CD4-positive, alpha-beta memory T cell (primary cell): ENCODE measurements at regions not wholly inside any gene's neighbourhood (a gene's known extent, or its start where the extent isn't known, plus 50 kb on each side); places are given as distances from the start of the nearest gene placed in this dataset.

Experiments used
- CTCF ChIA-PET: fragments of 350-600 bp; sonication (Branson Sonifier 250); formaldehyde crosslinking; loops from one replicate; lab custom pipeline; 2021; ENCODE audit warnings: inconsistent platforms; ENCODE audit not compliant: partially characterized antibody; lab: Charles Lee
- POLR2A ChIA-PET: fragments of 350-600 bp; sonication (Branson Sonifier 250); formaldehyde crosslinking; loops from one replicate; lab custom pipeline; 2021; ENCODE audit not compliant: partially characterized antibody; lab: Charles Lee
- DNase-seq, 5 donors: peaks; one replicate each; pipeline versions ENCODE4 v3.0.0 to v3.0.0-alpha.2; 2020 to 2022; ENCODE audit warnings: mixed read lengths in 1 of 5
- H3K27ac ChIP-seq: one replicate; pipeline ENCODE4 v1.7.0; 2013; ENCODE audit warnings: low read depth, low read length
- H3K27me3 ChIP-seq: 2 replicates; pipeline ENCODE4 v1.7.0; 2013; ENCODE audit warnings: mild to moderate bottlenecking, low read length, moderate library complexity; ENCODE audit not compliant: insufficient read depth
- H3K36me3 ChIP-seq: 2 replicates; pipeline ENCODE4 v1.7.0; 2013; ENCODE audit warnings: mild to moderate bottlenecking, low read length, moderate library complexity; ENCODE audit not compliant: insufficient read depth
- H3K4me1 ChIP-seq: 2 replicates; pipeline ENCODE4 v1.7.0; 2013; ENCODE audit warnings: mild to moderate bottlenecking, low read length, moderate library complexity; ENCODE audit not compliant: insufficient read depth
- H3K4me3 ChIP-seq, 2 donors: one replicate each; pipeline ENCODE4 v1.7.0; 2013; ENCODE audit warnings: low read length in 2 of 2, mild to moderate bottlenecking in 1 of 2
- H3K9me3 ChIP-seq, 2 donors: one replicate each; pipeline ENCODE4 v1.7.0; 2013; ENCODE audit warnings: low read length in 2 of 2, control low read depth in 1 of 2; ENCODE audit not compliant: control insufficient read depth in 1 of 2
- H3K27ac Mint-ChIP-seq, 7 donors: one replicate each; pipeline ENCODE4 v1.8.0; 2020 to 2021; ENCODE audit warnings: mixed read lengths in 7 of 7, mild to moderate bottlenecking in 6 of 7, inconsistent platforms in 3 of 7, moderate library complexity in 3 of 7
- H3K27me3 Mint-ChIP-seq, 2 donors: one replicate each; pipeline ENCODE4 v1.8.0; 2020 to 2021; ENCODE audit warnings: mixed read lengths in 2 of 2
- H3K36me3 Mint-ChIP-seq, 2 donors: one replicate each; pipeline ENCODE4 v1.8.0; 2020 to 2021; ENCODE audit warnings: mixed read lengths in 2 of 2, inconsistent platforms in 1 of 2, mild to moderate bottlenecking in 1 of 2
- H3K4me1 Mint-ChIP-seq, 4 donors: one replicate each; pipeline ENCODE4 v1.8.0; 2020 to 2021; ENCODE audit warnings: mixed read lengths in 4 of 4, mild to moderate bottlenecking in 1 of 4
- H3K4me3 Mint-ChIP-seq, 8 donors: one replicate each; pipeline ENCODE4 v1.8.0; 2020 to 2021; ENCODE audit warnings: mixed read lengths in 8 of 8, mild to moderate bottlenecking in 7 of 8, moderate library complexity in 6 of 8, inconsistent platforms in 3 of 8
- H3K9me3 Mint-ChIP-seq, 8 donors: one replicate each; pipeline ENCODE4 v1.8.0; 2020 to 2021; ENCODE audit warnings: mixed read lengths in 8 of 8, mild to moderate bottlenecking in 5 of 8, inconsistent platforms in 3 of 8, moderate library complexity in 1 of 8
- intact Hi-C: fragments of 100-400 bp; cut with micrococcal nuclease; formaldehyde crosslinking; loops from one replicate; pipeline ENCODE4 v1.15.1; 2023

GRCh38 chr2:217249121-217250012 is 389.5 kb upstream of the TNP1 start:
- H3K27me3 ChIP-seq: no peaks in the 10 kb centered on the region
- H3K4me1 Mint-ChIP-seq: peaks cover 0 to 3% (median 0%) of the 10 kb centered on the region in 4 donors
- no peak overlapping the region for H3K27ac ChIP-seq
- no peak overlapping the region for H3K4me3 ChIP-seq
- H3K4me3 Mint-ChIP-seq: no peak overlapping the region
- intact Hi-C loops: no loop called here
- H3K9me3 Mint-ChIP-seq: no peaks in the 10 kb centered on the region
- H3K9me3 ChIP-seq: no peaks in the 10 kb centered on the region
- H3K27ac Mint-ChIP-seq: no peak overlapping the region
- CTCF ChIA-PET: no interaction called here
- no peaks in the 10 kb centered on the region for H3K36me3 Mint-ChIP-seq
- POLR2A ChIA-PET: no interaction called here
- DNase-seq: no peak
- H3K27me3 Mint-ChIP-seq: peaks cover 4 to 8% of the 10 kb centered on the region in 2 donors
- no peaks in the 10 kb centered on the region for H3K36me3 ChIP-seq
- H3K4me1 ChIP-seq: no peaks in the 10 kb centered on the region

- Histone ChIP-seq H3K27me3 (no peaks in the 10 kb centered on the region), H3K27ac (no peak overlapping the region), H3K4me3 (no peak overlapping the region), H3K36me3 (no peaks in the 10 kb centered on the region), H3K4me1 (no peaks in the 10 kb centered on the region), H3K9me3 (no peaks in the 10 kb centered on the region)
- Mint-ChIP-seq H3K4me3 (no peak overlapping the region), H3K9me3 (peaks cover 0 to 2% (median 0%) of the 10 kb centered on the region in 8 donors), H3K27me3 (peaks cover 6 to 9% of the 10 kb centered on the region in 2 donors), H3K36me3 (no peaks in the 10 kb centered on the region), H3K4me1 (peaks cover 0 to 3% (median 0%) of the 10 kb centered on the region in 4 donors), H3K27ac (no peak overlapping the region)
- CTCF ChIA-PET: no interaction called here
- POLR2A ChIA-PET: no interaction called here
- intact Hi-C loops: no loop called here
- no peak for DNase-seq
These were observed 388.6 kb upstream of the TNP1 start for GRCh38 chr2:217248312-217248935.

DNA sequence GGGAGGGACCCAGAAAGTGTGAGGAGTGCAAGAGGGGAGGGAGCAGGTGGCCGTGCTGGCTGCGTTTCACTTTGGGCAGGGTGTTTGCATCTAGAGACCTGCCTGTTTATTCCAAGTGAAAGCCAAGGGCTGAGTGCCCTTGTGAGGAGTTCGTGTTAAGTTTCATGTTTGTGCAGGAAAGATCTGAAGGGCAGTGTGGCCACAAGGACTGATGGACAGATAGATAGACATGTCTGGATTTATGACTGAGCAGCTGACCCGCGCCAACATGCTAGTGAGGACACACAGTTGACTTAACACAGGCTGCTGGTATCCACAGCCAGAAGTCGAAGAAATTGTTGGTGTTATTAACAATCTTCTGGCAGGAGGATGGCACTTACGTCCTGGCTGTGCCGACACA is 387.6 kb upstream of the TNP1 start:
- intact Hi-C loops: no loop called here

DNA sequence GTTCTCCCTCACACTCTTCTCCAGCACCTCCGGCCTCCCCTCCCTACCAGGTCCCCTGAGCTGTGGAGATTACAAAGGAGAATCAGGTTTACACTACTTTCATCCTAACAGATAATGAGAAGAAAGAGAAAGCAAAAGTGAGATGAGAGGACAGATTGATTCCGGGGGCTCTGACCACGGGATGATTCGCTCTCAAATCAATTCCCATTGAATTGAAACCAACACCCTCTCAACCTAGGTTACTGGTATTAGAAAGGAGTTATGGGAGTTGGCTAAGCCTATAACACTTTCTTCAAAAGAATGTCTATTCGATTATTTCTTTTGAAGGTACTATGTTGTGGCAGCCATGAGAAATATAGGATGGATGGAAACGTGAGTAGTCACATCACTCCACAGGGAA is 386.2 kb upstream of the TNP1 start:
- no peaks in the 10 kb centered on the region for H3K36me3 Mint-ChIP-seq
- ChIA-PET POLR2A (no interaction called here), CTCF (no interaction called here)
- peaks cover 6 to 7% of the 10 kb centered on the region in 2 donors for H3K27me3 Mint-ChIP-seq
- peaks cover 0 to 3% (median 0%) of the 10 kb centered on the region in 4 donors for H3K4me1 Mint-ChIP-seq
- intact Hi-C loops: no loop called here
- no peaks in the 10 kb centered on the region for H3K27me3 ChIP-seq
- no peak overlapping the region for H3K27ac Mint-ChIP-seq
- no peak overlapping the region for H3K4me3 ChIP-seq
- no peak overlapping the region for H3K27ac ChIP-seq
- no peaks in the 10 kb centered on the region for H3K36me3 ChIP-seq
- H3K4me1 ChIP-seq: no peaks in the 10 kb centered on the region
- peaks cover 0 to 2% (median 0%) of the 10 kb centered on the region in 8 donors for H3K9me3 Mint-ChIP-seq
- DNase-seq: no peak
- no peak overlapping the region for H3K4me3 Mint-ChIP-seq
- H3K9me3 ChIP-seq: no peaks in the 10 kb centered on the region

More for the DNA sequence above, 387.6 kb upstream of the TNP1 start:
- Mint-ChIP-seq H3K36me3 (no peaks in the 10 kb centered on the region), H3K27me3 (peaks cover 6 to 10% of the 10 kb centered on the region in 2 donors), H3K9me3 (peaks cover 0 to 2% (median 0%) of the 10 kb centered on the region in 8 donors), H3K4me3 (no peak overlapping the region), H3K27ac (no peak overlapping the region), H3K4me1 (peaks cover 0 to 3% (median 0%) of the 10 kb centered on the region in 4 donors)
- CTCF ChIA-PET: no interaction called here
- DNase-seq: no peak
- no peaks in the 10 kb centered on the region for H3K36me3 ChIP-seq
- no peaks in the 10 kb centered on the region for H3K4me1 ChIP-seq
- H3K4me3 ChIP-seq: no peak overlapping the region
- no peak overlapping the region for H3K27ac ChIP-seq
- H3K27me3 ChIP-seq: no peaks in the 10 kb centered on the region
- H3K9me3 ChIP-seq: no peaks in the 10 kb centered on the region
- POLR2A ChIA-PET: no interaction called here

- Histone ChIP-seq H3K4me3 (no peak overlapping the region), H3K36me3 (no peaks in the 10 kb centered on the region), H3K9me3 (no peaks in the 10 kb centered on the region), H3K27me3 (no peaks in the 10 kb centered on the region), H3K27ac (no peak overlapping the region), H3K4me1 (no peaks in the 10 kb centered on the region)
- Mint-ChIP-seq H3K4me3 (no peak overlapping the region), H3K9me3 (peaks cover 0 to 2% (median 0%) of the 10 kb centered on the region in 8 donors), H3K36me3 (no peaks in the 10 kb centered on the region), H3K27me3 (peaks cover 6 to 7% of the 10 kb centered on the region in 2 donors), H3K4me1 (peaks cover 0 to 3% (median 0%) of the 10 kb centered on the region in 4 donors), H3K27ac (no peak overlapping the region)
- DNase-seq: no peak
- ChIA-PET POLR2A (no interaction called here), CTCF (no interaction called here)
- intact Hi-C loops: no loop called here
These were observed 385.0 kb upstream of the TNP1 start for GRCh38 chr2:217244815-217245214.

- Histone ChIP-seq H3K27ac (no peak overlapping the region), H3K4me1 (no peaks in the 10 kb centered on the region), H3K36me3 (no peaks in the 10 kb centered on the region), H3K27me3 (no peaks in the 10 kb centered on the region), H3K9me3 (no peaks in the 10 kb centered on the region), H3K4me3 (no peak overlapping the region)
- H3K27me3 Mint-ChIP-seq: peaks cover 6 to 11% of the 10 kb centered on the region in 2 donors
- peaks cover 0 to 4% (median under 1%) of the 10 kb centered on the region in 8 donors for H3K9me3 Mint-ChIP-seq
- intact Hi-C loops: no loop called here
- DNase-seq: no peak
- no peak overlapping the region for H3K4me3 Mint-ChIP-seq
- H3K27ac Mint-ChIP-seq: no peak overlapping the region
- CTCF ChIA-PET: interaction anchor here (1.0 kb wide), 1 partner anchor 14 kb away, joined by 3 read pairs; no protein-coding TSS in a partner anchor
- POLR2A ChIA-PET: no interaction called here
- peaks cover 0 to 3% (median 0%) of the 10 kb centered on the region in 4 donors for H3K4me1 Mint-ChIP-seq
- no peaks in the 10 kb centered on the region for H3K36me3 Mint-ChIP-seq
These were observed 383.1 kb upstream of the TNP1 start for GRCh38 chr2:217242947-217243346.

GRCh38 chr2:217231724-217232123 is 371.9 kb upstream of the TNP1 start:
- H3K9me3 ChIP-seq: no peaks in the 10 kb centered on the region
- ChIA-PET CTCF (no interaction called here), POLR2A (no interaction called here)
- H3K4me1 ChIP-seq: no peaks in the 10 kb centered on the region
- no peak overlapping the region for H3K27ac Mint-ChIP-seq
- peaks cover 0 to 5% of the 10 kb centered on the region in 2 donors for H3K27me3 Mint-ChIP-seq
- H3K27me3 ChIP-seq: no peaks in the 10 kb centered on the region
- H3K36me3 Mint-ChIP-seq: no peaks in the 10 kb centered on the region
- H3K4me3 Mint-ChIP-seq: no peak overlapping the region
- DNase-seq: no peak
- no peaks in the 10 kb centered on the region for H3K4me1 Mint-ChIP-seq
- intact Hi-C loops: no loop called here
- H3K36me3 ChIP-seq: no peaks in the 10 kb centered on the region
- peaks cover 0 to 6% (median 3%) of the 10 kb centered on the region in 8 donors for H3K9me3 Mint-ChIP-seq
- no peak overlapping the region for H3K4me3 ChIP-seq
- no peak overlapping the region for H3K27ac ChIP-seq
